K562 (cell line): ENCODE measurements at regions not wholly inside any gene's neighbourhood (a gene's known extent, or its start where the extent isn't known, plus 50 kb on each side); places are given as distances from the start of the nearest gene placed in this dataset.

Experiments
- ARID1B ChIP-seq: fragments of 450-650 bp; IDR thresholded peaks from 2 replicates; pipeline ENCODE4 v1.6.1; 2016; ENCODE audit warnings: antibody characterized with exemption, mild to moderate bottlenecking, inconsistent platforms
- BMI1 ChIP-seq: fragments of 150-350 bp; IDR thresholded peaks from 2 replicates; pipeline ENCODE4 v1.6.1; 2014; ENCODE audit warnings: low read length
- KDM5B ChIP-seq: fragments of 200-600 bp; sonication (generic); IDR thresholded peaks from 2 replicates; pipeline ENCODE4 v1.6.1; 2012; ENCODE audit warnings: low read depth, mild to moderate bottlenecking, moderate library complexity, low read length, control low read depth, inconsistent platforms; ENCODE audit not compliant: insufficient replicate concordance
- KLF6 ChIP-seq: fragments of 250-450 bp; sonication (Bioruptor Pico); IDR thresholded peaks from 2 replicates; pipeline ENCODE4 v1.4.0; 2020; ENCODE audit warnings: mild to moderate bottlenecking, moderate library complexity, borderline replicate concordance
- MLLT1 ChIP-seq, 2 experiments: fragments of 450-650 bp; IDR thresholded peaks; 2 replicates each; pipeline ENCODE4 v1.6.1; 2016
- NUFIP1 ChIP-seq: fragments of 450-650 bp; IDR thresholded peaks from 2 replicates; pipeline ENCODE4 v1.6.1; 2018; ENCODE audit not compliant: partially characterized antibody
- POLR2AphosphoS2 ChIP-seq: IDR thresholded peaks from 2 replicates; pipeline ENCODE4 v1.6.1; 2012; ENCODE audit warnings: low read length, improper control_type of control experiment
- RAD21 ChIP-seq, 2 experiments: fragments of 250-450 bp in 1 of 2; fragments of 450-650 bp in 1 of 2; sonication (Bioruptor Pico) in 1 of 2; formaldehyde crosslinking in 1 of 2; IDR thresholded peaks in 1 of 2; conservative IDR thresholded peaks in 1 of 2; 2 replicates each; pipeline versions ENCODE4 v1.4.0 to v1.8.0; 2020 to 2022; ENCODE audit warnings: mild to moderate bottlenecking in 2 of 2, moderate library complexity in 1 of 2
- RBM22 ChIP-seq: fragments of 200-400 bp; formaldehyde crosslinking; IDR thresholded peaks from 2 replicates; pipeline ENCODE4 v1.6.1; 2018; ENCODE audit warnings: low read length, low read depth; ENCODE audit not compliant: poor library complexity, severe bottlenecking
- RFX1 ChIP-seq: fragments of 450-650 bp; IDR thresholded peaks from 2 replicates; pipeline ENCODE4 v1.6.1; 2016; ENCODE audit warnings: mild to moderate bottlenecking, moderate library complexity
- U2AF2 ChIP-seq: fragments of 200-400 bp; formaldehyde crosslinking; optimal IDR thresholded peaks from 2 replicates; pipeline ENCODE3; 2017; ENCODE audit warnings: low read depth, mild to moderate bottlenecking, low read length
- ZFP36 ChIP-seq: fragments of 150-350 bp; IDR thresholded peaks from 2 replicates; pipeline ENCODE4 v1.6.1; 2018; ENCODE audit warnings: low read length, low read depth; ENCODE audit not compliant: partially characterized antibody
- TF ChIP-seq, protein P1 (sequence below), 2 experiments: fragments of 450-650 bp in 1 of 2; sonication (generic) in 1 of 2; formaldehyde crosslinking in 1 of 2; IDR thresholded peaks; 2 replicates each; pipeline versions ENCODE4 v1.7.1 to v1.9.0; 2016 to 2022; ENCODE audit warnings: inconsistent platforms in 1 of 2, mild to moderate bottlenecking in 1 of 2, missing genetic modification reagents in 1 of 2

DNA sequence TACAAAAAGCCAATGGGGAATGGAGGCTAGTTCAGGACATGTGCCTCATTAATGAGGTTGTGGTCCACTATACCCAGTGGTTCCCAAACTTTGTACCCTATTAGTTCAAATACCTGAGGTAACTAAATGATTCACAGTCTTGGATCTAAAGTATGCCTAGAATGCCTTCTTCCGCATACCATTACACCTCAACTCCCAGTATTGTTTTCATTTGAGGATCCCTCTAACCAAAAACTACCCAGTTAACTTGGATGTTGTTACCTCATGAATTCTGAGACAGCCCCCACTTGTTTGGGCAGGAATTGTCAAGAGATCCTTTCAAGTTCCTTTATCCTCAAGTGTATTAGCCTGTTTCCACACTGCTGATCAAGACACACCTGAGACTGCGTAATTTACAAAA lies 439.2 kb downstream of the PCDH10 start (continued):
- TF ChIP-seq KLF6 (CRISPR knock-in tag) (no peak), RAD21 (CRISPR knock-in tag; conservative IDR thresholded peaks at IDR 0.05 in 1 of 2, IDR thresholded peaks at IDR 0.05 in 1 of 2) (no peak), ARID1B (no peak), MLLT1 (IDR thresholded peaks at IDR 0.05) (no peak), POLR2AphosphoS2 (no peak), BMI1 (no peak), U2AF2 (no peak), ZFP36 (no peak), KDM5B (no peak), NUFIP1 (no peak), RBM22 (no peak), RFX1 (no peak)
- TF ChIP-seq, protein P1, sequence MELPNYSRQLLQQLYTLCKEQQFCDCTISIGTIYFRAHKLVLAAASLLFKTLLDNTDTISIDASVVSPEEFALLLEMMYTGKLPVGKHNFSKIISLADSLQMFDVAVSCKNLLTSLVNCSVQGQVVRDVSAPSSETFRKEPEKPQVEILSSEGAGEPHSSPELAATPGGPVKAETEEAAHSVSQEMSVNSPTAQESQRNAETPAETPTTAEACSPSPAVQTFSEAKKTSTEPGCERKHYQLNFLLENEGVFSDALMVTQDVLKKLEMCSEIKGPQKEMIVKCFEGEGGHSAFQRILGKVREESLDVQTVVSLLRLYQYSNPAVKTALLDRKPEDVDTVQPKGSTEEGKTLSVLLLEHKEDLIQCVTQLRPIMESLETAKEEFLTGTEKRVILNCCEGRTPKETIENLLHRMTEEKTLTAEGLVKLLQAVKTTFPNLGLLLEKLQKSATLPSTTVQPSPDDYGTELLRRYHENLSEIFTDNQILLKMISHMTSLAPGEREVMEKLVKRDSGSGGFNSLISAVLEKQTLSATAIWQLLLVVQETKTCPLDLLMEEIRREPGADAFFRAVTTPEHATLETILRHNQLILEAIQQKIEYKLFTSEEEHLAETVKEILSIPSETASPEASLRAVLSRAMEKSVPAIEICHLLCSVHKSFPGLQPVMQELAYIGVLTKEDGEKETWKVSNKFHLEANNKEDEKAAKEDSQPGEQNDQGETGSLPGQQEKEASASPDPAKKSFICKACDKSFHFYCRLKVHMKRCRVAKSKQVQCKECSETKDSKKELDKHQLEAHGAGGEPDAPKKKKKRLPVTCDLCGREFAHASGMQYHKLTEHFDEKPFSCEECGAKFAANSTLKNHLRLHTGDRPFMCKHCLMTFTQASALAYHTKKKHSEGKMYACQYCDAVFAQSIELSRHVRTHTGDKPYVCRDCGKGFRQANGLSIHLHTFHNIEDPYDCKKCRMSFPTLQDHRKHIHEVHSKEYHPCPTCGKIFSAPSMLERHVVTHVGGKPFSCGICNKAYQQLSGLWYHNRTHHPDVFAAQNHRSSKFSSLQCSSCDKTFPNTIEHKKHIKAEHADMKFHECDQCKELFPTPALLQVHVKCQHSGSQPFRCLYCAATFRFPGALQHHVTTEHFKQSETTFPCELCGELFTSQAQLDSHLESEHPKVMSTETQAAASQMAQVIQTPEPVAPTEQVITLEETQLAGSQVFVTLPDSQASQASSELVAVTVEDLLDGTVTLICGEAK (IDR thresholded peaks at IDR 0.05) = no peak
- TF ChIP-seq, protein P1 (CRISPR knock-in tag; IDR thresholded peaks at IDR 0.05) = no peak
